SU-DHL-6 (cell line): ENCODE measurements at regions not wholly inside any gene's neighbourhood (a gene's known extent, or its start where the extent isn't known, plus 50 kb on each side); places are given as distances from the start of the nearest gene placed in this dataset.

Experiments used
- EZH2phosphoT487 ChIP-seq: fragments of 200-600 bp; sonication (generic), shearing (Covaris generic); conservative IDR thresholded peaks from 2 replicates; pipeline ENCODE4 v1.6.1; 2018; ENCODE audit warnings: mild to moderate bottlenecking, antibody characterized with exemption, low read length, moderate library complexity, mixed read lengths
- TF ChIP-seq, protein P1 (sequence below): fragments of 200-600 bp; sonication (generic); IDR thresholded peaks from one replicate; pipeline ENCODE4 v1.5.1; 2017; ENCODE audit warnings: antibody characterized with exemption, mild to moderate bottlenecking, low read length, moderate library complexity; ENCODE audit not compliant: insufficient read depth, poor library complexity, severe bottlenecking

DNA sequence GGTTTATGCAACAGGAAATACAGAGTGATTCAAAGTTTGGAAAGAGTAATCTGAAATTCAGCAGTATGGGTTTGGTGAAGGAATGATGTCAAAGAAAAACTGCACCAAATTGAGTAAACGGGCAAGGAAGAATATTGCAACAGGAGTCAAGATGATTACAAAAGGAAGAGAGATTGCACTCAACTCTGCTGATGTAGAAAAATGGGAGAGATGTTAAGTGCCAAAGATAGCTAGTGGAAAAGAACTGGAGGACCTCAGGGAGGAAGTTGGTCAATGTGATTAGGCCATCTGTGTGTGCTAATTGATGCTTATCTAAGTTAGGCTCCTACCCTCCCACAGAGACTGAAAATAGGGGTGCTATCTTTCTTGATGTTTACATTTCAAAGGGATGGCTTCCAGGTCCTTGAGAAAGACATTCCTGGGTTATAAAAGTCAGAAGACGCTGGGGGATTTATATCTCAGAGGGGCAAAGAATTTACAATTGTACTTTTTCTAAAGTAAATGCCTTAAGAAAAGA lies 167.4 kb upstream of the FAM47A start:
- TF ChIP-seq, protein P1, sequence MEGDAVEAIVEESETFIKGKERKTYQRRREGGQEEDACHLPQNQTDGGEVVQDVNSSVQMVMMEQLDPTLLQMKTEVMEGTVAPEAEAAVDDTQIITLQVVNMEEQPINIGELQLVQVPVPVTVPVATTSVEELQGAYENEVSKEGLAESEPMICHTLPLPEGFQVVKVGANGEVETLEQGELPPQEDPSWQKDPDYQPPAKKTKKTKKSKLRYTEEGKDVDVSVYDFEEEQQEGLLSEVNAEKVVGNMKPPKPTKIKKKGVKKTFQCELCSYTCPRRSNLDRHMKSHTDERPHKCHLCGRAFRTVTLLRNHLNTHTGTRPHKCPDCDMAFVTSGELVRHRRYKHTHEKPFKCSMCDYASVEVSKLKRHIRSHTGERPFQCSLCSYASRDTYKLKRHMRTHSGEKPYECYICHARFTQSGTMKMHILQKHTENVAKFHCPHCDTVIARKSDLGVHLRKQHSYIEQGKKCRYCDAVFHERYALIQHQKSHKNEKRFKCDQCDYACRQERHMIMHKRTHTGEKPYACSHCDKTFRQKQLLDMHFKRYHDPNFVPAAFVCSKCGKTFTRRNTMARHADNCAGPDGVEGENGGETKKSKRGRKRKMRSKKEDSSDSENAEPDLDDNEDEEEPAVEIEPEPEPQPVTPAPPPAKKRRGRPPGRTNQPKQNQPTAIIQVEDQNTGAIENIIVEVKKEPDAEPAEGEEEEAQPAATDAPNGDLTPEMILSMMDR, result no peak
- no peak for TF ChIP-seq EZH2phosphoT487
